ENCODE measurements at regions not wholly inside any gene's neighbourhood (a gene's known extent, or its start where the extent isn't known, plus 50 kb on each side); places are given as distances from the start of the nearest gene placed in this dataset.

GRCh38 chr5:4048398-4048797 is 452.8 kb downstream of the IRX1 start:
- no peak for TF ChIP-seq CTCF (IDR thresholded peaks at IDR 0.05; ENCODE audit: poor library complexity, severe bottlenecking)
- Histone ChIP-seq H3K4me3 (ENCODE audit: severe bottlenecking) (no peak overlapping the region), H3K27ac (ENCODE audit: poor library complexity, severe bottlenecking) (no peak overlapping the region), H3K36me3 (ENCODE audit: low read depth) (no peaks in the 10 kb centered on the region), H3K27me3 (ENCODE audit: insufficient read depth, poor library complexity, severe bottlenecking) (no peaks in the 10 kb centered on the region), H3K4me1 (ENCODE audit: insufficient read depth, poor library complexity, severe bottlenecking) (no peaks in the 10 kb centered on the region), H3K9me3 (ENCODE audit: severe bottlenecking) (peaks cover 2% of the 10 kb centered on the region)
- ATAC-seq (ENCODE audit: low read depth), result no peak
- no peak for DNase-seq (ENCODE audit: low spot score)

- no peak overlapping the region for H3K4me3 ChIP-seq (ENCODE audit: severe bottlenecking)
- H3K9me3 ChIP-seq (ENCODE audit: severe bottlenecking), result peaks cover 2% of the 10 kb centered on the region
- no peaks in the 10 kb centered on the region for H3K4me1 ChIP-seq (ENCODE audit: insufficient read depth, poor library complexity, severe bottlenecking)
- no peak overlapping the region for H3K27ac ChIP-seq (ENCODE audit: poor library complexity, severe bottlenecking)
- no peak for ATAC-seq (ENCODE audit: low read depth)
- TF ChIP-seq CTCF (IDR thresholded peaks at IDR 0.05; ENCODE audit: poor library complexity, severe bottlenecking), result no peak
- H3K36me3 ChIP-seq (ENCODE audit: low read depth), result no peaks in the 10 kb centered on the region
- no peaks in the 10 kb centered on the region for H3K27me3 ChIP-seq (ENCODE audit: insufficient read depth, poor library complexity, severe bottlenecking)
- no peak for DNase-seq (ENCODE audit: low spot score)
These were observed 454.6 kb downstream of the IRX1 start for GRCh38 chr5:4050203-4050602.

- TF ChIP-seq CTCF (IDR thresholded peaks at IDR 0.05; ENCODE audit: poor library complexity, severe bottlenecking), result no peak
- H3K27ac ChIP-seq (ENCODE audit: poor library complexity, severe bottlenecking), result no peak overlapping the region
- no peak overlapping the region for H3K4me3 ChIP-seq (ENCODE audit: severe bottlenecking)
- no peaks in the 10 kb centered on the region for H3K4me1 ChIP-seq (ENCODE audit: insufficient read depth, poor library complexity, severe bottlenecking)
- ATAC-seq (ENCODE audit: low read depth) (peak; percentile 27; the same call in 1 of the 3 replicates), DNase-seq (ENCODE audit: low spot score) (no peak)
- H3K9me3 ChIP-seq (ENCODE audit: severe bottlenecking), result no peaks in the 10 kb centered on the region
- H3K27me3 ChIP-seq (ENCODE audit: insufficient read depth, poor library complexity, severe bottlenecking), result no peaks in the 10 kb centered on the region
- no peaks in the 10 kb centered on the region for H3K36me3 ChIP-seq (ENCODE audit: low read depth)
These were observed 457.5 kb downstream of the IRX1 start for GRCh38 chr5:4053136-4053535.

DNA sequence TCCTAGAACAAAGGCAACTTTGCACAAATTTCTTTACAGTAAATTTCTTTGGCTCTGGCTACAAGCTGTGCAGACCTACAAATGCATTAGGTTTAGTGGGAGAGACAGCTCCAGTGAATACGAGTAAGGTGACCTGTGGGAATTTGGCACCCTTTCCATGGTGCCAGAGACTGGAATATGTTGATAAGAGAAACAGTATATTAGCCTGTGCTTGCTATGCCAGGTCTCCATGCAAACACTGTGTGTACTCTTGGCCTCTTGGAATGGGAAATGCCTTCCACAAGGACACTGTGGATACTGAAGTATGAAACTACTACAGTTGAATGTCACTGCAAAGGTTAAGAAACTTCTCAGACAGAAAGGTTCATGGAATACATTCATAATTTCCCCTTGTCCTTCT is 458.5 kb downstream of the IRX1 start:
- DNase-seq (ENCODE audit: low spot score) (no peak), ATAC-seq (ENCODE audit: low read depth) (no peak)
- no peak for TF ChIP-seq CTCF (IDR thresholded peaks at IDR 0.05; ENCODE audit: poor library complexity, severe bottlenecking)
- no peak overlapping the region for H3K4me3 ChIP-seq (ENCODE audit: severe bottlenecking)
- no peaks in the 10 kb centered on the region for H3K36me3 ChIP-seq (ENCODE audit: low read depth)
- no peaks in the 10 kb centered on the region for H3K27me3 ChIP-seq (ENCODE audit: insufficient read depth, poor library complexity, severe bottlenecking)
- no peaks in the 10 kb centered on the region for H3K9me3 ChIP-seq (ENCODE audit: severe bottlenecking)
- H3K4me1 ChIP-seq (ENCODE audit: insufficient read depth, poor library complexity, severe bottlenecking), result no peaks in the 10 kb centered on the region
- H3K27ac ChIP-seq (ENCODE audit: poor library complexity, severe bottlenecking), result no peak overlapping the region

DNA sequence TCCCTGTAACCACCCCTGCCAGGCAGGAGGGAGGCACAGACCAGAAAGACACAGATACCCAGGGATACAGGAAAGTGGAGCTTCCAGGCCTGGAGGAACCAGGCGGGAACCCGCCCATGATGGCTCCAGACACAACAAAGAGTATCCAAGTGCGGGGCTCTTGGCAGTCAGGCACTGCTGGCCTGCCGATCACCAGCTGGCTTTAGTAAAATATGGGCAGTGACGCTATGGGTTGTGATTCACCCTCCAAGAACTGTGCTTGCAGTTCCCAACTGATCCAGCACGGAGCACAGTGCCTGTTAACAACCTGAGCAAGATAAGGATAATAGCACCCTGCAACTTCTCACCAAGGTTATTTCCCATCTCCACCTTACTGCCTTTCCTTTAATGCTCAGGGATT is 463.3 kb downstream of the IRX1 start:
- no peaks in the 10 kb centered on the region for H3K27me3 ChIP-seq (ENCODE audit: insufficient read depth, poor library complexity, severe bottlenecking)
- TF ChIP-seq CTCF (IDR thresholded peaks at IDR 0.05; ENCODE audit: poor library complexity, severe bottlenecking), result peak; percentile 29
- ATAC-seq (ENCODE audit: low read depth) (peak; percentile 99), DNase-seq (ENCODE audit: low spot score) (no peak)
- no peaks in the 10 kb centered on the region for H3K36me3 ChIP-seq (ENCODE audit: low read depth)
- no peaks in the 10 kb centered on the region for H3K9me3 ChIP-seq (ENCODE audit: severe bottlenecking)
- no peaks in the 10 kb centered on the region for H3K4me1 ChIP-seq (ENCODE audit: insufficient read depth, poor library complexity, severe bottlenecking)
- H3K4me3 ChIP-seq (ENCODE audit: severe bottlenecking), result no peak overlapping the region
- no peak overlapping the region for H3K27ac ChIP-seq (ENCODE audit: poor library complexity, severe bottlenecking)
